RWPE1 (cell line): ENCODE measurements at regions not wholly inside any gene's neighbourhood (a gene's known extent, or its start where the extent isn't known, plus 50 kb on each side); places are given as distances from the start of the nearest gene placed in this dataset.

Experiments
- CTCF ChIA-PET: fragments of 350-600 bp; sonication (Branson Sonifier 250); formaldehyde crosslinking; extraction: SDS; loops from one replicate; lab custom pipeline; 2021; lab: Yijun Ruan, JAX
- POLR2A ChIA-PET: fragments of 400-600 bp; formaldehyde crosslinking; extraction: SDS; loops from one replicate; lab custom pipeline; 2020; ENCODE audit warnings: antibody characterized with exemption; ENCODE audit not compliant: low non-redundant PET; lab: Yijun Ruan, JAX
- DNase-seq: peaks from one replicate; pipeline ENCODE4 v3.0.0; 2012; ENCODE audit warnings: low spot score
- H3K27ac ChIP-seq: fragments of 450-650 bp; 2 replicates; pipeline ENCODE4 v1.5.1; 2017
- CTCF ChIP-seq: fragments of 450-650 bp; conservative IDR thresholded peaks from 2 replicates; pipeline ENCODE4 v1.5.1; 2017; ENCODE audit warnings: low read depth, mild to moderate bottlenecking

GRCh38 chr3:137471558-137472204 lies 292.4 kb upstream of the SOX14 start:
- no peak for TF ChIP-seq CTCF
- CTCF ChIA-PET = no interaction called here
- no peak overlapping the region for H3K27ac ChIP-seq
- DNase-seq = no peak
- POLR2A ChIA-PET = no interaction called here

- no peak for DNase-seq
- CTCF ChIA-PET = no interaction called here
- TF ChIP-seq CTCF = no peak
- POLR2A ChIA-PET = no interaction called here
- no peak overlapping the region for H3K27ac ChIP-seq
These were observed 286.5 kb upstream of the SOX14 start for GRCh38 chr3:137477614-137478013.

- H3K27ac ChIP-seq = no peak overlapping the region
- no peak for TF ChIP-seq CTCF
- no peak for DNase-seq
- CTCF ChIA-PET = interaction anchor here (0.7 kb wide), 1 partner anchor 11 kb away, joined by 5 read pairs; no protein-coding TSS in a partner anchor
- POLR2A ChIA-PET = no interaction called here
These were observed 254.6 kb upstream of the SOX14 start for GRCh38 chr3:137509354-137510045.

GRCh38 chr3:137511655-137512054 lies 252.5 kb upstream of the SOX14 start:
- H3K27ac ChIP-seq = no peak overlapping the region
- no peak for DNase-seq
- TF ChIP-seq CTCF = no peak
- ChIA-PET CTCF (interaction anchor here (0.6 kb wide), 1 partner anchor 37 kb away, joined by 4 read pairs; no protein-coding TSS in a partner anchor), POLR2A (no interaction called here)

- ChIA-PET CTCF (no interaction called here), POLR2A (no interaction called here)
These were observed 249.3 kb upstream of the SOX14 start for GRCh38 chr3:137514853-137515252.

GRCh38 chr3:137519602-137520001 lies 244.5 kb upstream of the SOX14 start:
- POLR2A ChIA-PET = no interaction called here
- no peak for TF ChIP-seq CTCF
- CTCF ChIA-PET = interaction anchor here (0.7 kb wide), 1 partner anchor 9 kb away, joined by 3 read pairs; no protein-coding TSS in a partner anchor
- DNase-seq = no peak
- no peak overlapping the region for H3K27ac ChIP-seq

More at GRCh38 chr3:137514853-137515252, 249.3 kb upstream of the SOX14 start:
- H3K27ac ChIP-seq = no peak overlapping the region
- TF ChIP-seq CTCF = no peak
- DNase-seq = no peak
